ENCODE measurements at regions not wholly inside any gene's neighbourhood (a gene's known extent, or its start where the extent isn't known, plus 50 kb on each side); places are given as distances from the start of the nearest gene placed in this dataset.

DNA sequence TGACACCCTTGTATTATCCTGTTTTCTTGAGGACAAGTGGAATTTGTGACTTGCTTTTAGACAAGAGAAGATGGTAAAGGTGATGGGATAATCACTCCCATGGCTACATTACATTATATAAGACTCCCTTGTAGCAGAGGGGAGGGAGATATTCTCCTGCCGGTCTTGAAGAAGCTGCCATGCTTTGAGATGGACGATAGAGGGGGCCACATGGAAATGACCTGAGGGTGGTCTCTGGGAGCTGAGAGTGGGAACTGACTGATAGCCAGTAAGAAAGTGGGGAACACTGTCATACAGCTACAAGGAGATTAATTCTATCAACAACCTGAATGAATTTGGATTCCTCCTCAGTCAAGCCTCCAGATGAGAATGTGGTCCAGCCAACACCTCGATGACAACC is 540.1 kb downstream of the NTRK3 start:
- H3K27ac ChIP-seq: no peak overlapping the region
- intact Hi-C loops (cut with DNase I; ENCODE audit: low total_unique reads): loop anchor here (10.0 kb wide), 1 partner anchor 68 kb away; no protein-coding TSS in a partner anchor
- no peaks in the 10 kb centered on the region for H3K4me1 ChIP-seq
- H3K27me3 ChIP-seq: no peaks in the 10 kb centered on the region
- in situ Hi-C loops (cut with MboI; ENCODE audit: low sequenced_read_pairs in 4 of 4): no loop called here
- no peaks in the 10 kb centered on the region for H3K36me3 ChIP-seq
- H3K9me3 ChIP-seq: no peaks in the 10 kb centered on the region
- no peak for DNase-seq
- no peak overlapping the region for H3K4me3 ChIP-seq
- no peak for ATAC-seq
- TF ChIP-seq, protein P1, sequence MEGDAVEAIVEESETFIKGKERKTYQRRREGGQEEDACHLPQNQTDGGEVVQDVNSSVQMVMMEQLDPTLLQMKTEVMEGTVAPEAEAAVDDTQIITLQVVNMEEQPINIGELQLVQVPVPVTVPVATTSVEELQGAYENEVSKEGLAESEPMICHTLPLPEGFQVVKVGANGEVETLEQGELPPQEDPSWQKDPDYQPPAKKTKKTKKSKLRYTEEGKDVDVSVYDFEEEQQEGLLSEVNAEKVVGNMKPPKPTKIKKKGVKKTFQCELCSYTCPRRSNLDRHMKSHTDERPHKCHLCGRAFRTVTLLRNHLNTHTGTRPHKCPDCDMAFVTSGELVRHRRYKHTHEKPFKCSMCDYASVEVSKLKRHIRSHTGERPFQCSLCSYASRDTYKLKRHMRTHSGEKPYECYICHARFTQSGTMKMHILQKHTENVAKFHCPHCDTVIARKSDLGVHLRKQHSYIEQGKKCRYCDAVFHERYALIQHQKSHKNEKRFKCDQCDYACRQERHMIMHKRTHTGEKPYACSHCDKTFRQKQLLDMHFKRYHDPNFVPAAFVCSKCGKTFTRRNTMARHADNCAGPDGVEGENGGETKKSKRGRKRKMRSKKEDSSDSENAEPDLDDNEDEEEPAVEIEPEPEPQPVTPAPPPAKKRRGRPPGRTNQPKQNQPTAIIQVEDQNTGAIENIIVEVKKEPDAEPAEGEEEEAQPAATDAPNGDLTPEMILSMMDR (IDR thresholded peaks at IDR 0.05 in 4 of 5, conservative IDR thresholded peaks at IDR 0.05 in 1 of 5): no peak
- TF ChIP-seq POLR2A (IDR thresholded peaks at IDR 0.05): no peak

DNA sequence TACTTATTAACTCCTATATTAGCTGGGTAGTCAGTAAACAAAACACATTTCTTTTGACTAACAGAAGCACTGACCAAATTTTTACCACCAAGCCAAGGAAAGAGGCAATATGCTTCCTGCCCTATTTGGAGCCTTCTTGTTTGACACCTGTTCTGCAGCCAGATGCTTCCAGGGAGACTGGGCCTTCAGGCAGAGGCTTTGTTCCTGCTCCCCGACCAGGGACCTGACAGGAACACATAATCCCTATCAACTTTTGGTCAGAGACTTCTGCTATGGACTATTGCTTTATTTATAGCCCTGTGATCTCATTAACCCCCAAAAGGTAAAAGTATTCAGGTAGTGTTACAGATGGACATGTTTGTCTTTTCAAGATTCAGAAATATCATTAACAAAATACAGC is 541.3 kb downstream of the NTRK3 start:
- Histone ChIP-seq H3K27ac (no peak overlapping the region), H3K9me3 (no peaks in the 10 kb centered on the region), H3K27me3 (no peaks in the 10 kb centered on the region), H3K4me1 (no peaks in the 10 kb centered on the region), H3K4me3 (no peak overlapping the region), H3K36me3 (no peaks in the 10 kb centered on the region)
- DNase-seq (no peak), ATAC-seq (no peak)
- TF ChIP-seq, protein P1 (IDR thresholded peaks at IDR 0.05 in 4 of 5, conservative IDR thresholded peaks at IDR 0.05 in 1 of 5): no peak
- no peak for TF ChIP-seq POLR2A (IDR thresholded peaks at IDR 0.05)
- in situ Hi-C loops (cut with MboI; ENCODE audit: low sequenced_read_pairs in 4 of 4) (no loop called here), intact Hi-C loops (cut with DNase I; ENCODE audit: low total_unique reads) (loop anchor here (10.0 kb wide), 1 partner anchor 70 kb away; no protein-coding TSS in a partner anchor)

DNA sequence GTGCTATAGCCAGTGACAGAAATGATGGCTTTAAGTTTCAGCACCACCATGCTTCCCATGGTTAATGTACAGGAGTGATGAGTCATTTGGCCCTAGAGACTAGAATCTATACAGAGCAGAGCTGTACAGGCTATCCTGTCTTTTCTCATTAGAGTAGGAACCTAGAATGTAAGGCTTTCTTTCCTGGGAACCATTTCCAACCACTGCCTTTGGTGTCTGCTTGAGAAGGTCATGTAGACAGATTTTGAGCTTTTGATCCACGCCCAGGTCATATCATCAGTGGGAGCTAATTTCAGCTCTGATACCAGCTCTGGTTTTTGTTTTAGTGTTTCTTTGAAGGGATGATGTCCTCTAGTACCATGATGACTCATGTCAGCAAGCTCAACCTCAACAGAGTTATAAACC is 543.1 kb downstream of the NTRK3 start:
- intact Hi-C loops (cut with DNase I; ENCODE audit: low total_unique reads) (loop anchor here (10.0 kb wide), 1 partner anchor 71 kb away; no protein-coding TSS in a partner anchor), in situ Hi-C loops (cut with MboI; ENCODE audit: low sequenced_read_pairs in 4 of 4) (no loop called here)
- no peak for DNase-seq
- H3K4me3 ChIP-seq: no peak overlapping the region
- no peaks in the 10 kb centered on the region for H3K4me1 ChIP-seq
- no peaks in the 10 kb centered on the region for H3K36me3 ChIP-seq
- TF ChIP-seq, protein P1 (IDR thresholded peaks at IDR 0.05 in 4 of 5, conservative IDR thresholded peaks at IDR 0.05 in 1 of 5): no peak
- TF ChIP-seq POLR2A (IDR thresholded peaks at IDR 0.05): no peak
- H3K9me3 ChIP-seq: no peaks in the 10 kb centered on the region
- H3K27me3 ChIP-seq: no peaks in the 10 kb centered on the region
- no peak for ATAC-seq
- no peak overlapping the region for H3K27ac ChIP-seq

DNA sequence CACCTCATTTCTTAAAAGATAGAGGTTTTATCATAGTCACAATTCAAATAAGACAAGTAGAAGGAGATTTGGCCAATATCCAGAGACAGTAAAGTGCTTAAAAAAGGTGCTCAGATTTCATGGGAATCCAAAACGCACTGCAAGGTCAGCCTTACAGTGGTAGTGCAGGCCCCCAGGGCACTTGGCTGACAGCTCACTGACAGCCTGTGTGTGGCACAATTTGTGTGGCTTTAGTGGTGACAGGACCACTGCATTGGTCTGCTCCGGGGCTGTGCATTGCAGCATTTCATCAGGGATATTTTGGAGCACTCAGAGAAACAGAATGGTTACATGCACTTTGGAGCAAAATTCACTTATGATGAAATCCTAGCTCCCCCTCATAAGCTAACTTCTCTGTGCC is 544.3 kb downstream of the NTRK3 start:
- Histone ChIP-seq H3K4me3 (no peak overlapping the region), H3K9me3 (no peaks in the 10 kb centered on the region), H3K36me3 (no peaks in the 10 kb centered on the region), H3K27ac (no peak overlapping the region), H3K27me3 (no peaks in the 10 kb centered on the region), H3K4me1 (no peaks in the 10 kb centered on the region)
- DNase-seq: no peak
- in situ Hi-C loops (cut with MboI; ENCODE audit: low sequenced_read_pairs in 4 of 4) (no loop called here), intact Hi-C loops (cut with DNase I; ENCODE audit: low total_unique reads) (loop anchor here (10.0 kb wide), 1 partner anchor 73 kb away; no protein-coding TSS in a partner anchor)
- TF ChIP-seq, protein P1 (IDR thresholded peaks at IDR 0.05 in 4 of 5, conservative IDR thresholded peaks at IDR 0.05 in 1 of 5): no peak
- no peak for TF ChIP-seq POLR2A (IDR thresholded peaks at IDR 0.05)
- ATAC-seq: no peak

DNA sequence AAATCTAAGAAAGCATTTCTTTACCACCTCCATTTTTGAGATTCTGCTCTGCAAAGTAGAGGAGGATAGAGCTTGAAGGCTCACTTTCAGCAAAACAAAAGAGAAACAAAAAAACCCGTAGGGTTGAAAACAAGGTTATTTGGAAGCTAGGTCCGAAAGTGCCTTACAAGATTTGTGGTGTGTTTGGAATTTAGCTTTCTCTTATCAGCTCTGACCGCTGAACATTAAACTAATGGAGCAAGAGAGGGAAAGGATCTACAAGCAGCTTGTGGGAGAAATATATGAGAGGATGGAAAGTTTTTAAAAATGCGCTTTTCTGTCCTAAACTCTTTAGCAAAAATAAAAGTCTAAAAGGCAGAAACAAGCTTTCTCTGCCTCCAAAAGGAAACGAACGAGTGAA is 545.5 kb downstream of the NTRK3 start:
- no peak for DNase-seq
- Histone ChIP-seq H3K4me1 (no peaks in the 10 kb centered on the region), H3K36me3 (no peaks in the 10 kb centered on the region), H3K27ac (no peak overlapping the region), H3K4me3 (no peak overlapping the region), H3K9me3 (no peaks in the 10 kb centered on the region), H3K27me3 (no peaks in the 10 kb centered on the region)
- intact Hi-C loops (cut with DNase I; ENCODE audit: low total_unique reads) (loop anchor here (10.0 kb wide), 1 partner anchor 74 kb away; no protein-coding TSS in a partner anchor), in situ Hi-C loops (cut with MboI; ENCODE audit: low sequenced_read_pairs in 4 of 4) (no loop called here)
- no peak for TF ChIP-seq POLR2A (IDR thresholded peaks at IDR 0.05)
- TF ChIP-seq, protein P1 (IDR thresholded peaks at IDR 0.05 in 4 of 5, conservative IDR thresholded peaks at IDR 0.05 in 1 of 5): no peak
- no peak for ATAC-seq
